Suprapubic skin (tissue), 4 donors: ENCODE measurements at regions not wholly inside any gene's neighbourhood (a gene's known extent, or its start where the extent isn't known, plus 50 kb on each side); places are given as distances from the start of the nearest gene placed in this dataset.

Experiments used
- POLR2A ChIP-seq, 2 donors: fragments of 450-650 bp; IDR thresholded peaks; one replicate each; pipeline ENCODE4 v1.6.1; 2017; ENCODE audit warnings: antibody characterized with exemption in 2 of 2, mild to moderate bottlenecking in 2 of 2, moderate library complexity in 2 of 2
- POLR2AphosphoS5 ChIP-seq, 3 donors: sonication (generic); formaldehyde crosslinking; IDR thresholded peaks; one replicate each; pipeline ENCODE4 v1.6.1; 2017; ENCODE audit warnings: antibody characterized with exemption in 3 of 3
- TF ChIP-seq, protein P1 (sequence below), 2 donors: fragments of 200-600 bp in 1 of 2; fragments of 450-650 bp in 1 of 2; sonication (generic) in 1 of 2; IDR thresholded peaks; one replicate each; pipeline ENCODE4 v1.5.1; 2016 to 2019; ENCODE audit warnings: antibody characterized with exemption in 2 of 2, mild to moderate bottlenecking in 1 of 2, moderate library complexity in 1 of 2

DNA sequence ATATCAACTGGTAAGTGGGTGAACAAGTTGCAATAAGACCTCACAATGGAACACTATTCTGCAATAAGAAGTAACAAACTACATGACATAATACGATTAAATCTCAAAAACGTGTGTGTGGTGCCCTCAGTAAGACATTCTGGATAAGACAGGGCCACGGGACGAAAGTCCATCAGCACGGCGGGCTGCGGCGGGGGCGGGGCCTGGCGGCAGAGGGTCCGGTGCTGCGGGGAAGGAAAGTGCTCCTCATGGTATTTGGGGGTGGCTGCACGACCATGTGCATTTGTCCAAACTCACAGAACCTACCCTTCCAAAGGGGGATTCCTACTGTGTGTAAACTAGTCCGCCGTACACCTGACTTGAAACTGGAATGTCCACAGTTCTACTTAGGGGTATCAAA is 341.8 kb downstream of the TCERG1L start:
- TF ChIP-seq, protein P1, sequence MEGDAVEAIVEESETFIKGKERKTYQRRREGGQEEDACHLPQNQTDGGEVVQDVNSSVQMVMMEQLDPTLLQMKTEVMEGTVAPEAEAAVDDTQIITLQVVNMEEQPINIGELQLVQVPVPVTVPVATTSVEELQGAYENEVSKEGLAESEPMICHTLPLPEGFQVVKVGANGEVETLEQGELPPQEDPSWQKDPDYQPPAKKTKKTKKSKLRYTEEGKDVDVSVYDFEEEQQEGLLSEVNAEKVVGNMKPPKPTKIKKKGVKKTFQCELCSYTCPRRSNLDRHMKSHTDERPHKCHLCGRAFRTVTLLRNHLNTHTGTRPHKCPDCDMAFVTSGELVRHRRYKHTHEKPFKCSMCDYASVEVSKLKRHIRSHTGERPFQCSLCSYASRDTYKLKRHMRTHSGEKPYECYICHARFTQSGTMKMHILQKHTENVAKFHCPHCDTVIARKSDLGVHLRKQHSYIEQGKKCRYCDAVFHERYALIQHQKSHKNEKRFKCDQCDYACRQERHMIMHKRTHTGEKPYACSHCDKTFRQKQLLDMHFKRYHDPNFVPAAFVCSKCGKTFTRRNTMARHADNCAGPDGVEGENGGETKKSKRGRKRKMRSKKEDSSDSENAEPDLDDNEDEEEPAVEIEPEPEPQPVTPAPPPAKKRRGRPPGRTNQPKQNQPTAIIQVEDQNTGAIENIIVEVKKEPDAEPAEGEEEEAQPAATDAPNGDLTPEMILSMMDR (IDR thresholded peaks at IDR 0.05): no peak
- TF ChIP-seq POLR2A (IDR thresholded peaks at IDR 0.05) (no peak), POLR2AphosphoS5 (IDR thresholded peaks at IDR 0.05) (no peak)
